AG04449 (cell line): ENCODE measurements at regions not wholly inside any gene's neighbourhood (a gene's known extent, or its start where the extent isn't known, plus 50 kb on each side); places are given as distances from the start of the nearest gene placed in this dataset.

Experiments
- CTCF ChIA-PET: fragments of 350-600 bp; formaldehyde crosslinking; extraction: SDS; loops from one replicate; lab custom pipeline; 2021; ENCODE audit warnings: antibody characterized with exemption; lab: Yijun Ruan, JAX
- POLR2A ChIA-PET: fragments of 400-600, 350-600 bp; formaldehyde crosslinking; extraction: SDS; loops from one replicate; lab custom pipeline; 2020; ENCODE audit warnings: antibody characterized with exemption, inconsistent platforms; lab: Yijun Ruan, JAX
- DNase-seq: peaks from one replicate; pipeline ENCODE4 v3.0.0-alpha.2; 2010; ENCODE audit warnings: low read depth, low spot score
- H3K4me3 ChIP-seq: 2 replicates; pipeline ENCODE4 v1.5.1; 2011; ENCODE audit warnings: low read depth, mild to moderate bottlenecking, control low read depth, low read length
- CTCF ChIP-seq: IDR thresholded peaks from one replicate; pipeline ENCODE4 v1.5.1; 2011; ENCODE audit warnings: mild to moderate bottlenecking, moderate library complexity, low read length, control low read depth, inconsistent platforms; ENCODE audit not compliant: insufficient read depth; ENCODE audit errors: missing control alignments

DNA sequence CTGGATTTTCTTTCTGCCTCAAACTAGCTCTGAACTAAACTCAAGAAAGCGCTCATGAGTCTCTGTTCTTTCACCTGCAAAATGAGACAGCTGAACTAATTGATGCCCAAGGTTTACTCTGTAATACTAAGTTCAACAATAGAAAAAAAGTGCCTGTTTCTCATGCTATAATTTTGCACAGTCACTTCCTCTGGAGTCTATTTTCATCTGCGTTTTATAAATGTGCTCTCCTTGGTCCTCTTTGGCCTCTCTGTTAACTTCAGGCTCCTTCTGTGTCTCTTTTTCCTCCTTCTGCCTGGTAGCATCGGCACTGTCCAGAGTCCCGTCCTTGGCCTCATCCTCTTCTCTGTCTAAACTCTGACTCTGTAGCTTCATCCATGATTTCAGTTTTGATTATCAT is 311.9 kb upstream of the TLE4 start:
- DNase-seq = no peak
- ChIA-PET POLR2A (no interaction called here), CTCF (no interaction called here)
- TF ChIP-seq CTCF = no peak
- H3K4me3 ChIP-seq = no peak overlapping the region

- ChIA-PET POLR2A (interaction anchor here (1.1 kb wide), 1 partner anchor 308 kb away, joined by 3 read pairs; the partner anchor contains the start of gene TLE4), CTCF (no interaction called here)
- H3K4me3 ChIP-seq = no peak overlapping the region
- TF ChIP-seq CTCF = no peak
- DNase-seq = peak; percentile 31
Measured at GRCh38 chr9:79263628-79264027, 308.1 kb upstream of the TLE4 start.

GRCh38 chr9:79264041-79264440 is 307.7 kb upstream of the TLE4 start:
- ChIA-PET POLR2A (interaction anchor here (1.1 kb wide), 1 partner anchor 308 kb away, joined by 3 read pairs; the partner anchor contains the start of gene TLE4), CTCF (no interaction called here)
- H3K4me3 ChIP-seq = no peak overlapping the region
- no peak for TF ChIP-seq CTCF
- DNase-seq = no peak

DNA sequence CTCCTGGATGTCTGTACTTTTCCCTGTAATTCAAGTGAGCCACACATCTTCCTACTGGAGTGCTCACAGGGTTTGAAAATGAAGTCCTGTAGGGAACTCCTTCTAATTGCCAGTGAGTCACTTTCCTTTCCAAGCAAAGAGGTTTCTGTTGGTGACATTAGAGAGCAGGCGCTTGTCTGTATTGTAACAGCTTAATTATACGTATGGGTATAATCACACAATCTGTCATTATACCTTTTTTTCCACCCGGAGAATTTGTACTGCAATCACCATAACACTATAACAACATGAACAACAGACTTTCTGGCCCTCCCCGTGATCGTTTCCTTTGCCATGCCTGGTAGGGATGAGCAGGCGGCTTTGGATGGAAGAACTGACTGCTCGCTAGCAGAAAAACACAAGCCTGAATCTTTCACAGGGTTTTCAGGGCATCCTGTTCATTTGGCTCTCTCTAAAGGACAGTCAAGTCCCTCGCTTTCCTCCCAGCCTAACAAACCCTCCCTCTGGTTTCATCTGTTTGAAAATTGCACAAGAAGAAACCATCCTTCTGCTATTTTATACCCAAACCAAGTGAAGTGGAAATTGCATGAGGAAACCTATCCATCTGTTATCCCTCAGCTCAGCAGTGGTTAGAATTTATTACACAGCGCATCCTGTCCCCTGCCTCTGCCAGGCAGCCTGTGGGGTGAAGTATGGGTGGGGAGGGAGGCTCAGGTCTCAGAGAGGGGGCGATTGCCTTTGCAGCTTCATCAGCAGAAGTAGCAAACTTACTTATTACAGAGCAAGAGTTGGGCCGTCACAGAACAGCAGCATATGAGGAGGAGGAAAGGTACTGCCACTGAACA is 307.0 kb upstream of the TLE4 start:
- TF ChIP-seq CTCF = no peak
- H3K4me3 ChIP-seq = no peak overlapping the region
- ChIA-PET CTCF (no interaction called here), POLR2A (interaction anchor here (1.1 kb wide), 1 partner anchor 307 kb away, joined by 3 read pairs; the partner anchor contains the start of gene TLE4)
- DNase-seq = no peak

DNA sequence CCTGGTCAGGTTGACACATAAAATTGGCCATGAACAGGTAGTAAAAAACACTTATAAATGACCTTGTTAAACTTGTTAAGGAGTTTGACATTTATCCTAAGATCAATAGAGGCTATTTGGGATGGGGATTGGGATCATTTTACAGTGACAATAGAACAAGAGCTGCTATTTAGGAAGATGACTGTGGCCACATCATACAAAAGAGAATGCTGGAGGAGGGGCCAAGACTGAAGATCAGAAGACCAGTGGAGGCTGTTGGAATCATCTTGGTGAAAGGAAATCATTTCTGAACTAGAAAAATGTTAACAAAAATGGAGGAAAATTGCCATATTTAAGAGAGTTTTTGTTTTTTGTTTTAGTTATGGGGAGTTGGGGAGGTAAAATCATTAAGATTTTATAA is 304.8 kb upstream of the TLE4 start:
- DNase-seq = no peak
- ChIA-PET CTCF (no interaction called here), POLR2A (no interaction called here)
- no peak for TF ChIP-seq CTCF
- H3K4me3 ChIP-seq = no peak overlapping the region

DNA sequence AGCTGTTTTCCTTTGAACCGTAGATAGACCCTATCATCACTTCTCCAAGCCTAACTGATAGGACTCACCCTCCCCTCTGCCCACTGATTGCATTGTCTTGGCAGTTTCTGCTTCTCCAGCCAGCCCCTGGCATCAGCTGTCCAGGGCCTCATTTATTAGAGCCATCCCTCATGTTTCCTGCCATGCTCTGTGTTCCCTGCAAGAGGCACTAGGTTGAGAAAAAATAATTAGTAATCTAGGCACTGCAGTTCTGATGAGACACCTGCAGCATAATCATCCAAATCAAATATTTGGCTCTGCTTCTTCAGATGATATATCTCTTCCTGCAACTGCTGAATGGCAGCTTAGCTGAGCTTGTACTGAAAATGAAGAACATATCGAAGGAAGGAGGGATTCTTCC is 303.0 kb upstream of the TLE4 start:
- POLR2A ChIA-PET = no interaction called here
- TF ChIP-seq CTCF = no peak
- H3K4me3 ChIP-seq = no peak overlapping the region
- CTCF ChIA-PET = interaction anchor here (0.9 kb wide), 1 partner anchor 9 kb away, joined by 3 read pairs; no protein-coding TSS in a partner anchor
- no peak for DNase-seq
